ENCODE measurements at regions not wholly inside any gene's neighbourhood (a gene's known extent, or its start where the extent isn't known, plus 50 kb on each side); places are given as distances from the start of the nearest gene placed in this dataset.

DNA sequence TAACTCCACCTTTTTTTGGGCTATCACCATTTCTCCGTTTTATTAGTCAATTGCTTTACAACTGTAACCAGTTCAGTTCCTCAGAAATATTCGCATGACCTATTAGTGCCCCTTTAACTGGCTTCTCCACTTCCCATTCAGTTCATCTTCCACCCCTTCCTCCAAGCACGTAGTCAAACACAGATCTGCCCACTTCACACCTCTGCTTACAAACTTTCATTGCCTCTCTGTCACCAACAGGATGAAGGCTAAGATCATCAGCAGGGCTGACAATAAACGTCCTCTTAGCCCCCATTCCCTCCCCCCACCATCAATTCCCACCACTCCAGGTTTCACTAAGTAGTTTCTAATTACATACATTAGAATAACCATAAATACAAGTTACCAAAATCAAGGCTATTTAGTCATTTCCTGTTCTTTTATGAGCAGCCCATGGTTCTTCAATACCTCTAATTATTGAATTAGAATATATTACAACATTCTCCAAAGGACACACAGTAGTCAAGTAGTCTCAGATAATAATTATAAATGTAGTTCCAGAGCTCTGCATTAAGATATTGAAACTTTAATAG lies 95.7 kb downstream of the SPRY2 start:
- ChIA-PET CTCF (no interaction called here), POLR2A (ENCODE audit: unreplicated experiment) (no interaction called here)
- H2BK20ac ChIP-seq (ENCODE audit: low read depth, low read length) = no peak overlapping the region
- H4K5ac ChIP-seq (ENCODE audit: low read depth, low read length) = no peak overlapping the region
- ATAC-seq (ENCODE audit: low read depth) (no peak), DNase-seq (no peak)
- no peak overlapping the region for H3K27ac ChIP-seq (ENCODE audit: insufficient read depth, low read length)
- no peak overlapping the region for H3K4me2 ChIP-seq (ENCODE audit: low read depth, low read length)
- H4K20me1 ChIP-seq (ENCODE audit: insufficient read depth, low read length) = no peaks in the 10 kb centered on the region
- in situ Hi-C loops (cut with MboI; ENCODE audit: low sequenced_read_pairs) (no loop called here), dilution Hi-C loops (cut with HindIII; ENCODE audit: low sequenced_read_pairs, unreplicated experiment) (no loop called here), intact Hi-C loops (cut with micrococcal nuclease) (no loop called here)
- H3K27me3 ChIP-seq (ENCODE audit: control insufficient read depth, insufficient read depth, low read length) = no peaks in the 10 kb centered on the region
- no peak overlapping the region for H3K4me3 ChIP-seq (ENCODE audit: insufficient read depth, low read depth, low read length)
- no peak overlapping the region for H4K91ac ChIP-seq (ENCODE audit: insufficient read depth, low read depth, low read length)
- H2AK5ac ChIP-seq (ENCODE audit: low read depth, low read length) = no peak overlapping the region
- H2BK15ac ChIP-seq (ENCODE audit: low read depth, low read length) = no peak overlapping the region
- no peak overlapping the region for H3K14ac ChIP-seq (replicated peaks; ENCODE audit: low read depth, low read length)
- H3K23ac ChIP-seq (ENCODE audit: low read depth, low read length) = no peak overlapping the region
- H2AFZ ChIP-seq (replicated peaks; ENCODE audit: low read length, poor library complexity) = no peak overlapping the region
- TF ChIP-seq FOS (IDR thresholded peaks at IDR 0.05; ENCODE audit: low read depth, low read length) = no peak
- no peak for TF ChIP-seq RFX5 (IDR thresholded peaks at IDR 0.05; ENCODE audit: low read depth, low read length)
- no peak for TF ChIP-seq CEBPB (IDR thresholded peaks at IDR 0.05; ENCODE audit: low read depth, low read length)
- TF ChIP-seq RCOR1 (IDR thresholded peaks at IDR 0.05; ENCODE audit: insufficient replicate concordance, low read length) = no peak
- TF ChIP-seq, protein P1, sequence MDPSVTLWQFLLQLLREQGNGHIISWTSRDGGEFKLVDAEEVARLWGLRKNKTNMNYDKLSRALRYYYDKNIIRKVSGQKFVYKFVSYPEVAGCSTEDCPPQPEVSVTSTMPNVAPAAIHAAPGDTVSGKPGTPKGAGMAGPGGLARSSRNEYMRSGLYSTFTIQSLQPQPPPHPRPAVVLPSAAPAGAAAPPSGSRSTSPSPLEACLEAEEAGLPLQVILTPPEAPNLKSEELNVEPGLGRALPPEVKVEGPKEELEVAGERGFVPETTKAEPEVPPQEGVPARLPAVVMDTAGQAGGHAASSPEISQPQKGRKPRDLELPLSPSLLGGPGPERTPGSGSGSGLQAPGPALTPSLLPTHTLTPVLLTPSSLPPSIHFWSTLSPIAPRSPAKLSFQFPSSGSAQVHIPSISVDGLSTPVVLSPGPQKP (IDR thresholded peaks at IDR 0.05; ENCODE audit: borderline replicate concordance, low read depth, low read length) = no peak
- no peak for TF ChIP-seq POLR2A (IDR thresholded peaks at IDR 0.05; ENCODE audit: low read depth, low read length)
- no peak for TF ChIP-seq MAFK (IDR thresholded peaks at IDR 0.05; ENCODE audit: low read depth, low read length)
- TF ChIP-seq MXI1 (IDR thresholded peaks at IDR 0.05; ENCODE audit: borderline replicate concordance, low read depth, low read length) = no peak
- TF ChIP-seq, protein P2, sequence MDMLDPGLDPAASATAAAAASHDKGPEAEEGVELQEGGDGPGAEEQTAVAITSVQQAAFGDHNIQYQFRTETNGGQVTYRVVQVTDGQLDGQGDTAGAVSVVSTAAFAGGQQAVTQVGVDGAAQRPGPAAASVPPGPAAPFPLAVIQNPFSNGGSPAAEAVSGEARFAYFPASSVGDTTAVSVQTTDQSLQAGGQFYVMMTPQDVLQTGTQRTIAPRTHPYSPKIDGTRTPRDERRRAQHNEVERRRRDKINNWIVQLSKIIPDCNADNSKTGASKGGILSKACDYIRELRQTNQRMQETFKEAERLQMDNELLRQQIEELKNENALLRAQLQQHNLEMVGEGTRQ (IDR thresholded peaks at IDR 0.05; ENCODE audit: low read depth, low read length) = no peak
- no peak for TF ChIP-seq RAD21 (IDR thresholded peaks at IDR 0.05; ENCODE audit: low read length)
- TF ChIP-seq MAZ (IDR thresholded peaks at IDR 0.05; ENCODE audit: borderline replicate concordance, low read depth, low read length) = no peak
- TF ChIP-seq BHLHE40 (IDR thresholded peaks at IDR 0.05; ENCODE audit: low read depth, low read length) = no peak
- TF ChIP-seq, protein P3, sequence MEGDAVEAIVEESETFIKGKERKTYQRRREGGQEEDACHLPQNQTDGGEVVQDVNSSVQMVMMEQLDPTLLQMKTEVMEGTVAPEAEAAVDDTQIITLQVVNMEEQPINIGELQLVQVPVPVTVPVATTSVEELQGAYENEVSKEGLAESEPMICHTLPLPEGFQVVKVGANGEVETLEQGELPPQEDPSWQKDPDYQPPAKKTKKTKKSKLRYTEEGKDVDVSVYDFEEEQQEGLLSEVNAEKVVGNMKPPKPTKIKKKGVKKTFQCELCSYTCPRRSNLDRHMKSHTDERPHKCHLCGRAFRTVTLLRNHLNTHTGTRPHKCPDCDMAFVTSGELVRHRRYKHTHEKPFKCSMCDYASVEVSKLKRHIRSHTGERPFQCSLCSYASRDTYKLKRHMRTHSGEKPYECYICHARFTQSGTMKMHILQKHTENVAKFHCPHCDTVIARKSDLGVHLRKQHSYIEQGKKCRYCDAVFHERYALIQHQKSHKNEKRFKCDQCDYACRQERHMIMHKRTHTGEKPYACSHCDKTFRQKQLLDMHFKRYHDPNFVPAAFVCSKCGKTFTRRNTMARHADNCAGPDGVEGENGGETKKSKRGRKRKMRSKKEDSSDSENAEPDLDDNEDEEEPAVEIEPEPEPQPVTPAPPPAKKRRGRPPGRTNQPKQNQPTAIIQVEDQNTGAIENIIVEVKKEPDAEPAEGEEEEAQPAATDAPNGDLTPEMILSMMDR (conservative IDR thresholded peaks at IDR 0.05; ENCODE audit: low read depth, low read length) = no peak
- TF ChIP-seq CHD1 (IDR thresholded peaks at IDR 0.05; ENCODE audit: low read depth, low read length) = no peak
- TF ChIP-seq NFE2L2 (IDR thresholded peaks at IDR 0.05; ENCODE audit: low read depth, low read length) = no peak
- TF ChIP-seq SMC3 (IDR thresholded peaks at IDR 0.05; ENCODE audit: low read depth, low read length) = no peak
- no peaks in the 10 kb centered on the region for H3K79me1 ChIP-seq (ENCODE audit: low read depth in 1 of 2, low read length in 2 of 2)
- no peak overlapping the region for H3K9ac ChIP-seq (ENCODE audit: low read depth, low read length)
- no peak overlapping the region for H4K8ac ChIP-seq (ENCODE audit: low read depth in 2 of 2, low read length in 2 of 2)
- no TSS peak for BruUV-seq (replicated peaks)
- WGBS, 2 experiments (ENCODE audit: extremely low coverage in 2 of 2, insufficient read length in 1 of 2) = 82% methylated on average over 2 of the region's 4 CpGs; no CpG with 5 or more reads in 1 of the 2 experiments
- no peak overlapping the region for H2AK9ac ChIP-seq (replicated peaks; ENCODE audit: low read depth, low read length, poor library complexity)
- H3K4me1 ChIP-seq (ENCODE audit: control insufficient read depth, insufficient read depth, low read length) = no peaks in the 10 kb centered on the region
- H3K18ac ChIP-seq (ENCODE audit: low read depth, low read length) = no peak overlapping the region
- no peak overlapping the region for H3K4ac ChIP-seq (ENCODE audit: low read depth, low read length)
- no peak overlapping the region for H2BK5ac ChIP-seq (ENCODE audit: low read depth, low read length, poor library complexity, severe bottlenecking)
- no peak overlapping the region for H3K56ac ChIP-seq (ENCODE audit: extremely low read depth, insufficient read depth, low read length)
- no peaks in the 10 kb centered on the region for H3K9me3 ChIP-seq (ENCODE audit: control insufficient read depth, insufficient read depth, low read length)
- no peaks in the 10 kb centered on the region for H3K36me3 ChIP-seq (ENCODE audit: control insufficient read depth, insufficient read depth, low read length)
- no peaks in the 10 kb centered on the region for H3K9me1 ChIP-seq (ENCODE audit: insufficient read depth, low read length)
- no peak overlapping the region for H2BK120ac ChIP-seq (ENCODE audit: low read depth, low read length)

Measured in IMR-90 (cell line).